MM.1S (cell line): ENCODE measurements at regions not wholly inside any gene's neighbourhood (a gene's known extent, or its start where the extent isn't known, plus 50 kb on each side); places are given as distances from the start of the nearest gene placed in this dataset.

Experiments used
- DNase-seq: peaks from one replicate; pipeline ENCODE4 v3.0.0-alpha.2; 2015
- H2AFZ ChIP-seq: fragments of 300-600 bp; sonication (generic); 2 replicates; pipeline ENCODE4 v1.6.0; 2016; ENCODE audit warnings: antibody characterized with exemption, low read length
- H3F3A ChIP-seq: fragments of 300-600 bp; sonication (generic); 2 replicates; pipeline ENCODE4 v1.6.1; 2016; ENCODE audit warnings: mild to moderate bottlenecking, antibody characterized with exemption, low read length, moderate library complexity, mixed read lengths; ENCODE audit not compliant: insufficient read depth
- H3K27ac ChIP-seq: fragments of 300-600 bp; sonication (generic); 2 replicates; pipeline ENCODE4 v1.5.1; 2016; ENCODE audit warnings: mild to moderate bottlenecking, low read length
- H3K27me3 ChIP-seq: fragments of 300-600 bp; sonication (generic); replicated peaks from 2 replicates; pipeline ENCODE4 v1.6.0; 2016; ENCODE audit warnings: low read length; ENCODE audit not compliant: insufficient read depth
- H3K36me3 ChIP-seq: fragments of 300-600 bp; sonication (generic); replicated peaks from 2 replicates; pipeline ENCODE4 v1.6.1; 2016; ENCODE audit warnings: mild to moderate bottlenecking, low read length, mixed read lengths; ENCODE audit not compliant: insufficient read depth
- H3K4me1 ChIP-seq: fragments of 300-600 bp; sonication (generic); 2 replicates; pipeline ENCODE4 v1.6.1; 2016; ENCODE audit warnings: low read length, mixed read lengths
- H3K4me2 ChIP-seq: fragments of 300-600 bp; sonication (generic); 2 replicates; pipeline ENCODE4 v1.6.0; 2016; ENCODE audit warnings: low read depth, low read length
- H3K4me3 ChIP-seq: fragments of 300-600 bp; sonication (generic); 2 replicates; pipeline ENCODE4 v1.5.1; 2016; ENCODE audit warnings: low read length, mixed read lengths
- H3K79me2 ChIP-seq: fragments of 300-600 bp; sonication (generic); 2 replicates; pipeline ENCODE4 v1.6.1; 2016; ENCODE audit warnings: mixed run types, low read length, mixed read lengths
- H3K9ac ChIP-seq: fragments of 300-600 bp; sonication (generic); 2 replicates; pipeline ENCODE4 v1.6.1; 2016; ENCODE audit warnings: low read length, mixed read lengths
- H3K9me2 ChIP-seq: fragments of 300-600 bp; sonication (generic); replicated peaks from 2 replicates; pipeline ENCODE4 v1.6.1; 2016; ENCODE audit warnings: mild to moderate bottlenecking, low read length, mixed read lengths; ENCODE audit not compliant: insufficient read depth
- H3K9me3 ChIP-seq: fragments of 300-600 bp; sonication (generic); replicated peaks from 2 replicates; pipeline ENCODE4 v1.6.1; 2016; ENCODE audit warnings: mild to moderate bottlenecking, low read length, mixed read lengths; ENCODE audit not compliant: insufficient read depth
- H4K20me1 ChIP-seq: fragments of 300-600 bp; sonication (generic); 2 replicates; pipeline ENCODE4 v1.6.1; 2016; ENCODE audit warnings: mild to moderate bottlenecking, low read length, moderate library complexity, mixed read lengths; ENCODE audit not compliant: insufficient read depth
- CTCF ChIP-seq: fragments of 300-600 bp; sonication (generic); IDR thresholded peaks from 2 replicates; pipeline ENCODE4 v1.5.1; 2016; ENCODE audit warnings: antibody characterized with exemption, low read length, mixed read lengths
- EZH2 ChIP-seq: fragments of 300-600 bp; sonication (generic); optimal IDR thresholded peaks from 2 replicates; pipeline ENCODE3; 2017; ENCODE audit warnings: low read depth, mild to moderate bottlenecking, antibody characterized with exemption, low read length, mixed read lengths
- EZH2phosphoT487 ChIP-seq: fragments of 300-600 bp; sonication (generic); IDR thresholded peaks from 2 replicates; pipeline ENCODE4 v1.6.1; 2018; ENCODE audit warnings: antibody characterized with exemption, low read length

GRCh38 chr9:14423815-14424261, 109.9 kb upstream of the NFIB start:
- no peaks in the 10 kb centered on the region for H3K27me3 ChIP-seq
- no peaks in the 10 kb centered on the region for H4K20me1 ChIP-seq
- no peaks in the 10 kb centered on the region for H3K9me2 ChIP-seq
- no peaks in the 10 kb centered on the region for H3F3A ChIP-seq
- no peak overlapping the region for H3K4me3 ChIP-seq
- H3K9me3 ChIP-seq = no peaks in the 10 kb centered on the region
- H3K4me2 ChIP-seq = no peak overlapping the region
- TF ChIP-seq EZH2 (no peak), EZH2phosphoT487 (no peak), CTCF (no peak)
- H3K27ac ChIP-seq = no peak overlapping the region
- H3K36me3 ChIP-seq = no peaks in the 10 kb centered on the region
- no peak overlapping the region for H3K9ac ChIP-seq
- no peak for DNase-seq
- no peak overlapping the region for H2AFZ ChIP-seq
- H3K79me2 ChIP-seq = no peaks in the 10 kb centered on the region
- H3K4me1 ChIP-seq = no peaks in the 10 kb centered on the region

GRCh38 chr9:14421291-14421690, 107.3 kb upstream of the NFIB start:
- H3K79me2 ChIP-seq = no peaks in the 10 kb centered on the region
- H4K20me1 ChIP-seq = no peaks in the 10 kb centered on the region
- H3K9me3 ChIP-seq = no peaks in the 10 kb centered on the region
- TF ChIP-seq EZH2 (no peak), EZH2phosphoT487 (no peak), CTCF (no peak)
- H3K4me1 ChIP-seq = no peaks in the 10 kb centered on the region
- DNase-seq = no peak
- H3K27ac ChIP-seq = no peak overlapping the region
- H3K27me3 ChIP-seq = no peaks in the 10 kb centered on the region
- no peak overlapping the region for H2AFZ ChIP-seq
- H3F3A ChIP-seq = no peaks in the 10 kb centered on the region
- H3K9me2 ChIP-seq = no peaks in the 10 kb centered on the region
- H3K9ac ChIP-seq = no peak overlapping the region
- H3K36me3 ChIP-seq = no peaks in the 10 kb centered on the region
- no peak overlapping the region for H3K4me2 ChIP-seq
- H3K4me3 ChIP-seq = no peak overlapping the region

DNA sequence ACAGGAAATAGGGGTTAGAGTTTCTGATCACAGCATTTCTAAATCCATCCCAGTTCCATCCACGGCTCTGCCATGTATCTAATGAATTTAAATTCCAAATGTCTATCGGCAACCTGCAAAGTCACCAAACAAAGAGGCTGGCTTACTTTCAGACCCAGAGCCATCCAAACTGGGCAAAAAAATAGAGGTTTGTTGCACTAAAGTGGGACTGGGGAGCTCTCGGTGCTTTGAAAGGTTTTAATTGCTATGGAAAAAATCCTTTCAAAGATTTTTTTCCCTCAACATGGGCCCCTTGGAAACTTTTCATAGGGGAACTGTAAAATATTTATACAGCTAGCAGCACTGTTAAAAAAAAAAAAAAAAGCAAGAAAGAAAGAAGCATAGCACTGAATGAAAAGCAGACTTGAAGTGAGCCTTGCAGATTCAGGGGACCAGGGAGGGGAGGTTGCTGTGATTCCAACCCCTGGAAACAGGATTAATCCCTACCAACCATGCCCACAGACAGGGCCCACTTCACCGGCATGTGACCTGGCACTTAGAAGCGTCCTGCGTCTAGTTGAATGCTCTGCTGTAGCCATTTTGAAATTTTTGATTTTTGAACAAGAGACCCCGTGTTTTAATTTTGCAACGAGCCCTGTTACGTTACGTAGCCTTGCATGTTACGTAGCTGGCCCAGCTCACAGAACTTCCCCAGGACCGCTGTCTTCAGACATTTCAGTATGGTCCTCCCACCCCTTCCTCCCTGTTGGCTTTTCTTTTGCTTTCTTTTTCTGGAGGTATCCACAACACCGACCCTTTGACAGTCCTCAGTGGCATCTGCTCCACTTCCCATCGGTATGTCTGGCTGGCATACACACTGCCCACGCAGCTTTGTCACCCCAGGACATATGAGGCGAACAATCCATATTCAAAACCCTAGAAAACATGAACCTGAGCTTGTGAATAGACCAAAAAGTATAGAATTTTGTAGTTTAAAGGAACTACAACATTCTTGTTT, 105.3 kb upstream of the NFIB start:
- Histone ChIP-seq H3F3A (no peaks in the 10 kb centered on the region), H2AFZ (no peak overlapping the region), H3K4me2 (no peak overlapping the region), H3K27me3 (no peaks in the 10 kb centered on the region), H3K79me2 (no peaks in the 10 kb centered on the region), H3K9me2 (no peaks in the 10 kb centered on the region), H4K20me1 (no peaks in the 10 kb centered on the region), H3K27ac (no peak overlapping the region), H3K36me3 (no peaks in the 10 kb centered on the region), H3K4me3 (no peak overlapping the region), H3K9me3 (no peaks in the 10 kb centered on the region), H3K4me1 (no peaks in the 10 kb centered on the region), H3K9ac (no peak overlapping the region)
- no peak for DNase-seq
- TF ChIP-seq CTCF (no peak), EZH2 (no peak), EZH2phosphoT487 (no peak)
